GM19043 (cell line): ENCODE measurements at regions not wholly inside any gene's neighbourhood (a gene's known extent, or its start where the extent isn't known, plus 50 kb on each side); places are given as distances from the start of the nearest gene placed in this dataset.

Experiments used
- ATAC-seq: cut with Tn5 transposase; IDR thresholded peaks from one replicate; pipeline ENCODE4 v1.9.1; 2021; ENCODE audit warnings: low read depth; ENCODE audit not compliant: unreplicated experiment

DNA sequence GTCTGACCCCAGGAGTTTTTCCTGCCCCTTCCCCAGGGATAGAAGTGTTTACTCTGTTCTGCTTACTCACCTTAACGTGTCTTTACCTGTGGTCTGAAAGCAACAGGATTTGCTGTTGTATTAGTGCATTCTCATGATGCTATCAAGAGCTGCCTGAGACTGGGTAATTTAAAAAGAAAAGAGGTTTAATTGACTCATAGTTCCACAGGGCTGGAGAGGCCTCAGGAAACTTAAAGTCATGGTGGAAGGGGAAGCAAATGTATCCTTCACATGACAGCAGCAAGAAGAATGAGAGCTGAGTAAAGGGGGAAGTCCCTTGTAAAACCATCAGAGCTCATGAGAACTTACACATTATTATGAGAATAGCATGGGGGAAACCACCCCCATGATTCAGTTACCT lies 240.4 kb downstream of the SNAPC1 start:
- ATAC-seq = no peak

DNA sequence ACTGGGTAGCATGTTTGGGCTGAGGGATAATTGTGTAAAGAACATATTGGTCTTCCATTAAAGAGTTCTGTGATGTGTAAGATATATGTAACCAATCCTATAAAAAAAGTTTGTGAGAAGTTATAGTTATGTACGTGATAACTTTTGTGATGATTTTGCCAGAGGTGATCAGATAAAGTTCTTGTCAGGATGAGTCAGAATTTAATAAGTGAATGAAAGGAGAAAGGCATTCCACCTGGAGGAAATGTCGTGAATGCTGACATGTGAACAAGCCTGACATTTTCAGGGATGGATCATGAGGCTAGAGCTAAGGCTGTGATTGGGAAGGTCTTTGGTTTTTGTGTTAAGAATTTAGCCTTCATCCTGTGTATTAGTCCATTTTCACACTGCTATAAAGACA lies 241.5 kb downstream of the SNAPC1 start:
- no peak for ATAC-seq

DNA sequence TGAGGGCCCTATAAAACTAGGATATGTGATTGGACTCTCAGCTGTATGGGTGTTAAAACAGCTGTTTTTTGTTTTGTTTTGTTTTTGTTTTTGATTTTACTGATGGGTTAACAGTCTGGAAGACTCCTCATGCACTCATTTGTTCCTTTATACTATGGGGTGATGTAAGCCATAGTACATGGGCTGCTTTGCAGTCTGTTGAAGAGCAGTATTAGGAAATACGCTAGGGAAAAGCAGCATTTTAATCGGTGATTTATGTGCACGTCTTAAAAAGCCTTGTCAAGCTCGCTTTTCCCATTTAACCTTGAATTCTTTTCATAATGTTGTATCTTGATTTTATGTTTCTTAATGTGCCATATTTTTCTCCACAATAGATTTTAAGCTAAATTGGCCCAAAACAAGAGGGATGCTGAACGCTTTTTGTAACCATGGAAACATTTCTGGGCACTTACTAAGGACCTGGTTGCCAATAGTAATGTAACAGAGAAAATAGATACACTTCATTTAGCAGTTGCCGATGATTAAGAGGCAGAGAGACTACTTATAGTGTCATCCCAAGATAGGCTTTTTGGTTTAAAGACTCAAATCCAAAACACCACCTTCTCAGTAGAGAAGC lies 244.0 kb downstream of the SNAPC1 start:
- ATAC-seq = no peak

DNA sequence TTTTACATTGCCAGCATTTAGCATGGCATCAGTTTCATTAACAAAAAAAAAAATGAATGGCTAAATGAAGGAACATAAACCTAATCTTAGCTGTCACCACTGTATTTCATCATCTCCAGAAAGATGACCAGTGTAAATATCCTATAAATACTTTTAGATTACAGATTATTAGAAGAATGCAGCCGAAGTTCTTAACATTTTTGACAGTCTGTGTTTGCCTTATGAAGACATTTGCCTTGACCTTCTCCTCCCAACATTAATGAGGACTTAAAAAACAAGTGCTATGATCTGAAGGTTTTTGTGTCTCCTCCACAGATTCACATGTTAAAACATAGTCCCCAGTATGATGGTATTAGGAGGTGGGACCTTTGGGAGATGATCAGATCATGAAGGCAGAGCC lies 253.0 kb downstream of the SNAPC1 start:
- ATAC-seq = no peak

DNA sequence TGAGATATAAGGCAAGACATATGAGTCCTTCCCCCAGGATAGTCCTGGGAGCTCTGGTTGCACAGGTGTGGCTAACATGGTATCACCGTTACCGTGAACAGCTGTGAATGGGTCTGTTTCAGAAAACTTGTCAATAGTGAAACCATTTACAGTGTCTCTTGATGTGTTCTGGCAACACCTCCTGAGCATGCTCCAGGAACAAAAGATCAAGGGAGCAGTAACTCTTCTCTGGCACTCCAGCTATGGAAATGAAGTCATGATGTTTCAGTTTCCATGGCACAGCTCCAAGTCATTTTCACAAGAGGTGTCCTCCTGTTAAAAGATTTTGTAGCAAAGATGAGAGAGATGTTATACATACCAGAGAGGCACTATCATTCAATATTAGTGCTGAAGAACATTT lies 253.7 kb downstream of the SNAPC1 start:
- no peak for ATAC-seq

DNA sequence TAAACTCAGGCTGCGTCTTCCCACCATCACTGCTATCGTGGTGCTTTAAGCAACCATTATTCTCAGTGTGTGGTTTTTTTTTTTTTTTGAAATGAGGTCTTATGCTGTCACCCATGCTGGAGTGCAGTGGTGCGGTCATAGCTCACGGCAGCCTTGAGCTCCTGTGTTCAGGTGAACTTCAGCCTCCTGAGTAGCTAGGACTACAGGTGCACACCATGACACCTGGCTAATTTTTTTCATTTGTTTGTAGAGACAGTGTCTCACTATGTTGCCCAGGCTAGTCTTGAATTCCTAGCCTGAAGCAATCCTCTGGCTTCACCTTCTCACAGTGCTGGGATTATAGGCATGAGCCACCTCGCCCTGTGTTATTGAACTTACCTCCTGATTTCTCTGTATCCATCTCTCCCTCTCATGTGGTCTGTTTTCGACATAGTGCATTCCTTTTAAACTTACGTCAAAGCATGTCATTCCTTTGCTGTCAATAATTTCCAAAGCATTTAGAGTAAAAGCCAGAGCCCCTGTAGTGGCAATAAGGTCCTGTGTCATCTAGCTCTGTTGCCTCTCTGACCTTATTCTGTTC lies 255.5 kb downstream of the SNAPC1 start:
- ATAC-seq = no peak

DNA sequence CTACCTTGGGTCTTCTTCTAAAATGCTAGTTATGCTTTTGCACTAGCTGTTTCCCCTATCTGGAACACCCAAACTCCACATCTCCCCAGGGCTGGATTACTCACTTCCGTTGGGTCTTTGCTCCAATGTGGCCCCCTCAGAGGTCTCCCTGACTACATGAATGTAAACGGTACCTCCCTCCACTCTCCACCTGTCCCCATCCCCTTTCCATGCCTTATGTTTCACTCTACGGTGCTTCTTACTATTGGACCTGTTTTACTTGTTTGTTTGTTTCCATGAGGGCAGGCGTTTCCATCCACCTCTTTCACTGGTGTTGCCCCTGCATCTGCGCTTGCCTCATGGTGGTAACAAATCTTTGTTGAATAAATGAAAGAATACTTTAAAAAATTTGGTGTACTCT lies 256.4 kb downstream of the SNAPC1 start:
- ATAC-seq = no peak

DNA sequence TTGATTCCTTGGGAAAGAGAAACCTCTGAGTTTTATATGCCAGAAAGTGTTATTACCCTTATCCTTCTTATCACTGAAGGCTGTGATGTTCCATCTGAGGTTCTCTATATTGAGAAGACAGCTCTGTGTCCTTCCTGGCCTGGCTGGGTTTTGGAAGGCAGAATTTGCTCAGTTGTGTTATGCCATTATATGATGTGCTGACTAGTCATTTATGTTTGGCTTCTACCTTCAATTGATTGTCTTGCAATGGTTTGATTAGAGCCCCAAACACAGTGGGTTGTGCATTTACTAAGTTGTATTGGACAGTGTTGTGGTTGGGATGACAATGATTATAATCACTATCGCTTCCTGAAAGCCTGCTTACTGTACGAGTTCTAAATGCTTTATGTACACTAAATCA lies 265.7 kb downstream of the SNAPC1 start:
- no peak for ATAC-seq

DNA sequence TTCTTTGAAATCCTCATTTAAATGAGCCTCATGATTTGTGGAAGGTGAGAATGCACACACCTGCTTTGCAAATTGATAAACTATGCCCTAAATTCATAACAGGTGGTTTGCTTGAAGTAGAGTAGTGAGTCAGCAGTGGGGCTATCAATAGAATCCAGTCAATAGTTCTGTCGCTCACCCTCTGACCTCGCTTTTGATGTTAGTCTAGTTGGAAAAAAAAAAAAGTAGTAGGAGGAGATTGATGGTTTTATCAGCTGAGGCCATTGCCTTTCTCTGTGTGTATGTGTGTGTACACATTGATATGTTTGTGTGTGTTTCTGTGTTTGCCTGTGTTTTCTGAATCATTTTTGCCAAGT lies 267.3 kb downstream of the SNAPC1 start:
- no peak for ATAC-seq

DNA sequence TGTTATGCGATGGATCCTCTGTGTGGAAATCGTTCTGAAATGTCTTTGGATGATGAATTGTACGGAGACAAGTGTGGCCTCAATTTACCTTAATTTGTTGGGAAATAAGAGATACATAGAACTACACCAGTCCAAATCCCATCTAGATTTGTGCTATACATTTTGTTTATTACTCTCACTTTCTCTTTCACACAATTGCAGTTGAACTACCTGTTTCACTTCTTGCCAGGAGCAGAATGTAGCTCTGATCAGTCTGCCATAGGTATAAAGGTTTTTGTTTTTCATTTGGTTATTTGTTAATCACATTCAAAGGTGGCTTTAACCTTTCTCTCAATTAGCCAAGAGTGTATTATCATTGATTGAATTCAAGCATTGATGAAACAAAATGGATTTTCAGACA lies 268.2 kb downstream of the SNAPC1 start:
- ATAC-seq = no peak

DNA sequence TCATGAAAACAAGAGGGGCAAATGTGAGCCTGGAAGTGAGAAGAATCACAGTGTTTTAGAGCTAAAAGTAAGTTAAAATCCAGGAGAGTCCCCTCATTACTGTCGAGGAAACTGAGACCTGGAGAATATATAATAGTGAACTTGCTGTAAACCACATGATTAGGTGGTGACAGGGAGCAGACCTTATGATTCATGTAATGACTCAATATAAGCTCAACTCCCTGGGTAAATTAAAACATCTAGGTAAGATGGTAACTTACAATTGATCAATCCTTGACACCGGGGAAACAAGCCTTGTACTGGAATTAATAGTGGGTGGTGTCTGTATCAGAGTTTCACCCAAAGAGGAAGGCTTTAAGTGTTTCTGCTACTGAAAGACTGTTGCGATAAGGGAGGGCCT lies 269.3 kb downstream of the SNAPC1 start:
- ATAC-seq = no peak

DNA sequence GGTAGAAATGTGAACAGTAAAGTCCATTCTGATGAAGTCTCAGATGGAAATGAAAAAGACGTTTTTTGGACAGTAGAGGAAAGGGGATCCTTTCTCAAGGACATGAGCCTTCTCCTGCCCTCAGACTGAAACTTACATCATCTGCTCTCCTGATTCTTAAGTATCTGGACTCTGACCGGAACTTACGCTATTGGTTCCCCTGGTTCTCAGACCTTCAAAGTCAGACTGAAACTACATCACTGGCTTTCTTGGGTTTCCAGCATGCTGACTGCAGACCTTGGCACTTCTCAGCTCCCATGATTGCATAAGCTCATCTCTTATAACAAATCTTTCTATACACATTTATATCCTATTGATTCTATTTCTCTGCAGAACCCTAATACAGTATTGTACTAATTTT lies 291.0 kb downstream of the SNAPC1 start:
- peak; percentile 57 for ATAC-seq

DNA sequence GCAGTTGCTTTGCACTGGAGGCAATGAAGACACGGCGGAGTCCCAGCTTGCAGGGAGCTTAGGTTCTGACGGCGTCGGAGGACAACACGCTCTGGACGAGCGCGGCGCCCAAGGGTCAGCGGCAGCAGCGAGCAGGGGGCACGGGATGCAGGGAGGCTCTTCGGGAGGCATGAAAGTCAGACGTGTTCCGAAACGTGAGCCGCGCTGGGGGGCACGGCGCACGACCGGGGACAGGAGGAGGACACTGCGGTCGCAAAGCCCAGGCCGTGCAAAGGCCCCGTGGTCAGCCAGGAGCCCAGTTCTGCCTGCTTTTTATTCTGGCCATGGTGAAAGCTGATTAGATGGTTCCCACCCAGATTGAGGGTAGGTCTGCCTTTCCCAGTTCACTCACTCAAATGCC lies 294.6 kb downstream of the SNAPC1 start:
- ATAC-seq = no peak

DNA sequence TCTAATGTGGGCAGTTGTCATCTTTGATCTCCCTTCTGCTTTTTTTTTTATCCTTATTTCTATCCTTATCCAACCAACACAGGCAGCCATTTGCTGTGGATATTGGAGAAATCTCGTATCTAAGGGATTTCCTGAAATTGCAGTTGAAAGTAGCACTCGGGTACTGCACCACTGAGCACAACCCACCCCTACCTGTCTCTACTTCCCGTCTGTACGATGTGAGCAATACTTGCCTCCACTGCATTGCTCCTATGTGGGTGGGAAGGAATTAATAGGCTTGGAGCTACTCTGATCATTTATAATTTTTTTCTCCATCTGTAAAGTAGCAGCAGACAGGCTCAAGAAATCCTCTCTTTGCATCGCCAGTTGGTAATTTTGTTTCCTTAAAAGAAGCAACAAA lies 300.4 kb downstream of the SNAPC1 start:
- no peak for ATAC-seq

DNA sequence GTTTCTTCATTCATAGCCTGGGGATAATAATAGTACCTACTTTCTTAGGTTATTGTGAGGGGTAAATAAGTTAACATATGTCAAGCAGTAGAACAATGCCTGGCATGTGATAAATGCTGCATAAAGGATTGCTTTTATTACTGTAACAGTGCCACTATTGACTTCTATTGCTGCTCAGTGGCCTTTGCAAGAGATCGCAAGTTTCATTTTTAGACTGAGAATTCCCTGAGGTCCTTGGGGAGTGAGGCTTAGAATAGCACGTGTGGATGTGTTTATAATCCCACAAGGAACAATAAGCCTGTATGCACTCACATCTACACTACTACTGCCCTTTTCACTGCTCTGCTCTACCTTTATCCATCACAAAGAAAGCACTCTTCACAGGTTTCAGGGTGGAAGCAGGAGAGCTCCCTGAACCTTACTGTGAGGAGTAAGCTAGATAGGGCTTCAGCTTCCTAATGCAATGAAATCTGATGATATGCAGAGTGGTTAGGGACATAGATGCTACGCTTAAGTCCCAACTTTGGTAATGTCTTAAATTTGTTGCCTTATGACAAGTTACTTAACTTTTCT lies 302.6 kb downstream of the SNAPC1 start:
- ATAC-seq = no peak

DNA sequence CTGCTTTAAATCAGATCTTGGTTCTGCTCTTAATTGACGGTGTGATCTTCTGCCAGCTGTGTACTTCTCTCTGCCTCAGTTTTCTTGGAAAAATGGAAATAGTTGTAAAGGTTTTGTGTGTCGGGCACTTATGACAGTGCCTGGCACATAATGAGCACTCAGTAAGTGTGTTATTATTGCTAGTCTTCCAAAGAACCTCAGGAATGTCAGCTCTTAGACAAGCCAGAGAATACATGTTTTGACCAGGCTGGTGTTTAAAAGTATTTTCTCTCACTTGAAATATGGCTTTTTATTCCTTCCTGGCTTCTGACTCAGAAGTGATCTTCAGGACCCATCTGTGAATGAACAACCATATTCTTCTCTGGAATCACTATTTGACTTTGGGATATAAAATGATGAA lies 304.1 kb downstream of the SNAPC1 start:
- no peak for ATAC-seq

DNA sequence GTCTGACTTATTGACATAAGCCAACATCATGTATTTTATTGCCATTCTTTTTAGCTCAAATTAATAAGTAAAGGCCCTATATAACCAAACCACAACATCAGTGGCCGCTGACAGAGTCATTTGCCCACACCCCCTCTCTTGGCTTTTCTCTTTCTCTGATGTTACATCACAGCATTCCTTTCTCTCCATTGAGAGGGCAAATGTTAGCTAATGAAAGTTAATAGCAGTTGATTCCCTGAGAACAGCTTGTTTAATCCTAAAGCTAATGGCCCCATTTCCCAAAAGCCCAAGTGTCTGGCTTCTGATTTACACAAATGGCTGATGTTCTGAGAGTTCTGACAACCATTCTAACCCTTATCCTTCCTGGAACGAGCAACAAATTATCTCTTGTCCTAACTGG lies 308.8 kb downstream of the SNAPC1 start:
- ATAC-seq = no peak

DNA sequence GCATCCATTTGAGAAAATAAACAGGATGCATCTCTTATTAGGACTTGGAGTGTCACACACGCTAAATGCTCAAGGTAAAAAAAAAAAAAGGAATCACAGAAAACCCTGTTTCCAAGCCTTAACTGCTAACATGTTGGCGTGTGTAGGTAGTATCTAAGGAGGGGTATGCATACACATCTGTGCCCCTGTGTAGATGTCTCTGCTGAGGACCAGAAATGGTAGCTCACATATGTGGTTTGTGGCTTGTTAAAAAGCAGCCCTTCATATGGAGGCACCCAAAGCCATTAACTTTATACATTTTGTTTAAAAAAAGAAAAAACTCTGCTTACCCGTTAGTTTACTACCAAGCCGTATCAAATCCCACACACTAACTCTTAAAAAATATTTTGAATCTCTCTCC lies 314.1 kb downstream of the SNAPC1 start:
- no peak for ATAC-seq

DNA sequence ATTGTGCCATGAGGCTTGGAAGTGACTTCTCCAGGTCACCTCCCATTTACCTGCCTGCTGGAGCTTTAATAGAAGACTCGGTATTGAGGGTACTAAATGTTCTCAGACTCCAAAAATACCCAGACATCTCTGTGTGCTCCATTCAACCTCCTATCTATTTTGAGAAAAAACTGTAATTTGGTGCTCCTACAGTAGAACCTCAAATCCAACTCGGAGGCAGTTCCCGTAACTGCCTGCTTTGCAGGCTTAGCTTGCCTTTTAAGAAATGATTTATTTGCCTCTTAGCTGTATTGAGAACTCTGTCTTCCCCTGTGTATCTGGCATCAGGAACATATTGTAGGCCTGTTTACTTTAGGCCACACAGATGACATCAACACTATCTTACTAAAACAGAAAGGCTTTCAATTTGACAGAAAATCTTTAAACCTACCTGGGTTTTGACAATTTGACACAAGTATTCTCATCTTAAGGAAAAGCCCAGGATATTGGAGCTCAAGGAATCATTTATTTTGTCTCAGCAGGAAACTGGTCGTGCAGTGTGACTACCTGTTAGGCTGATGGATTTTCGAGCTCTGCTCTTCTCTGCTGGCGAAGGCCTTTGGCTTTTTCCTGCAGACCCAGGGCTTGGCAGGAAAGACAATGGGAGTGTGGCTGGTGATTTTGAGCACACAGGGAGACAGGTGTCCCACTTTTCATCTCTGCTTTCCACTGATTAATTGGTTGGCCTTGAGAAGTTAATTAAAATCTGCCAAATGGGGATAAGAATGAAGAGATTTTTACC lies 314.8 kb downstream of the SNAPC1 start:
- no peak for ATAC-seq

DNA sequence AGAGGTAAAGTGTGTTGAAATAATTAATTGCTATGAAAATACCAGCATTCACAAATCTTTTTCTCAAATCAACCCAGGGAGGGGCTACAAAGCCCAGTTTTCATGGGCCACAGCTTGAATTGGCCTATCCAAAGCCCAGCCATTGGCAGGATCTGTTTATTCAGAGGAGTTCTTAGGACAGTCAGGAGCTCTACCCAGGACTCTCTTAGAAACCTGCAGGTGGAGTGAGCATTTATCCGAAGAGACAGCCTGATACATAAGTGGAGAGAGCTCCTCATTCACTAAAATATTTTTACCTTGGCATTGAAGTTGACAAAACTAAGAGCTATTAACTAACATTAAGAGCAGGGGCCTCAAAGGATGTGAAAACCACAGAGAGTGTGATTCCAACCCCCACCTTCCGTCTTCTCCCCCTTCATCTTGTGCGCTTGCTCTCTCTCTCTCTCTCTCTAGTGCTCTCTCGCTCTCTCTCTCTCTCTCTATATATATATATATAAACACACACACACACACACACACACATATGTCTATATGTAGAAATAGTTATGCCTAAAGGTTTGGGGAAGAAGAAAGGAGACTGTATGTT lies 315.5 kb downstream of the SNAPC1 start:
- ATAC-seq = no peak

DNA sequence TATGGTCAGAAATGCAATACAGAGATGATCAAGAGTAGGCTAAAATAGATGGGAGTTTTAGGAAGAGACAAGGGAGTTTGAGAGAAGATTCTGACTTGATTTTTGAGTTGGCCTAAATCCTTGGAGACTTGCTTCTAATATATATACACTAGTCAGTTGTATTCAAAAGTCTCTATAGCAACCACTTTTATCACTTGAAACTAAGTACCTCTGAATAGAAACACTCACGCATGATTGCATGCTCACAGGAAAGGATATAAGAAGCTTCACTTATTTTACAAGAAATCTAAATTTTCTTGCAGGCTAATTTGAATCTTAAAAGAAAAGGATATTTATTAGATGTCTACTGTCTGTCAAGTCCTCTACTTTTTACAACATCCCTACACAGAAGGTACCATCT lies 316.8 kb downstream of the SNAPC1 start:
- ATAC-seq = peak; percentile 48
